ENCODE measurements at regions not wholly inside any gene's neighbourhood (a gene's known extent, or its start where the extent isn't known, plus 50 kb on each side); places are given as distances from the start of the nearest gene placed in this dataset.
"Not testable (repeated sequence)": the region's sequence is repeated elsewhere in the genome, so short reads cannot be mapped to it uniquely, and the experiment has no call there.

GRCh38 chr16:33583702-33584101, 124.3 kb downstream of the TP53TG3F start:
- DNase-seq: not testable (repeated sequence)

DNA sequence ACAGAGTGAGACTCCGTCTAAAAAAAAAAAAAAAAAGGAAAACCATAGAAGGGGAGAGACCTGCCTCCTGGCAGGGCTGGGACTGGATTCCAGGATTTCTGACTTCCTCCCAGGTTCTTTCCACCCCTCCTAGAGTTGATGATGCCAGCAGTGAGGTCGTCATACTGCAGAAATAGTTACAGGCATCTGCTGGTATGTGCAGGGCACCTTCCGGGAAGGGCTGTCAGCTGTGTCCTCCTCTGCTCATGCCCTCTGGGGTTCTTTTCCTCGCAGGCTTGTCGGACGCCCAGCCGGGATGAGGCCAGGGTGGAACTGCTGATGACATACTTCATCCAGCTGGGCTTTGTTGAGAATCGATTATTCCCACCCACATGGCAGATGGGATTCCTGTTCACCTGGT, 129.2 kb downstream of the TP53TG3F start:
- DNase-seq: not testable (repeated sequence)

DNA sequence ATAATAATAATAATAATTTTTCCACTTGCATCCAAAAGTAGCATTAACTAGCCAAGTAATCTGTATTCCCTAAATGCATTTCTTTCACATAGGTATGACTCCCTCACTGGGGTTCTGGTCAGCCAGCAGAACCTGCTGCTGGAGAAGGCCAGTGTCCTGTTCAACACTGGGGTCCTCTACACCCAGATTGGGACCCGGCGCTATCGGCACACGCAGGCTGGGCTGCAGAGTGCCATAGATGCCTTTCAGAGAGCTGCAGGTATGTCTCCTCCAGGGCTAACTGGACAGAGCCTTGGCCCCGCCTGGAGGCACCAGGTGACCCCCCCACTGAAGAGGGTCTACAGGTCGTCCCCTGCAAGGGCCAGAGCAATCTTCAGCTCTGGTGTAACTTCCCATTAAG, 133.9 kb downstream of the TP53TG3F start:
- not testable (repeated sequence) for DNase-seq

DNA sequence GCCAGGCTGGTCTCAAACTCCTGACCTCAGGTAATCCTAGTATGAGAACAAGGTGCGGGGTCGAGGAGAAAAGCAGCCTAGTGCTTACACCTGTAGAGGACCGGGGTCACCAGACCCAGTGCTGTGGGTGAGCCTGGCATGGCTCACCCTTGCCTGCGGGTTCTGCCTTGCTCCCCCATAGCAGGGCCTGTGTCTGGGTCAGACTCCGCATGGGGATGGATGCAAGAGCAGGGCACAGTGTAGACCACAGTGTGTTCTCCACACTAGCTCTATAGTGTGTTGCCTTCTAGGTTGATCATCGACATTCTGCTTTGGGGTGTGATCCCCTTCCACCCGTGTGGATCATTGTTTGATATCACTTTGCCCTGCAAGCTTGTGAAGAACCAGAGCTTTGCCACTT, 135.7 kb downstream of the TP53TG3F start:
- DNase-seq: not testable (repeated sequence)

GRCh38 chr16:33601029-33601428, 141.6 kb downstream of the TP53TG3F start:
- not testable (repeated sequence) for DNase-seq

DNA sequence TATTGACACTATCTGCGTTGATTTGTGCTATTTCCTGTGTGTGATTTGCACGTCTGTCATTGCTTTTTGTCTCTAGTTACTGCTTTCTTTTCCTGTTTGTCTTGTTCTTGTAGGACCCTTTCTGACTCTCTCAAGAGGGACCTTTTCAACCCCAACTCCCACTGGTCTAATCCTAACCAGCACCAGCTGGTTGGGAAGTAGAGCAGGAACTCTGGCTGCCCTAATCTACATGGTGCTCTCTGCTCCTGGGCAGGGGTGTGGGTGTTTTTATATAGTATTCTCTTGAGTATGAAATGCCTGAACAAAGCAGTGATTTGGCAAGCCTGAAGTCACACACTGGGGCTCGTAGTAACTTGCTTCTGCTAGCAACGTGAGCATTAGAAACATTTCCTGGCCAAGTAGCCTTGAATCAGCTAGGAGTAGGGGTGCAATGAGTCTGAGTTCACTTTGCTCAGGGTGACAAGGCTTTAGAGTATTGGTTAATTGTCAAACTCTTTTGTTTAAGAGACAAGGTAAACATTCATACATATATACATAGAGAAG, 164.2 kb downstream of the TP53TG3F start:
- not testable (repeated sequence) for DNase-seq

GRCh38 chr16:33628895-33629294, 169.5 kb downstream of the TP53TG3F start:
- not testable (repeated sequence) for DNase-seq

- not testable (repeated sequence) for DNase-seq
Observed at GRCh38 chr16:33631713-33632112, 172.3 kb downstream of the TP53TG3F start.

DNA sequence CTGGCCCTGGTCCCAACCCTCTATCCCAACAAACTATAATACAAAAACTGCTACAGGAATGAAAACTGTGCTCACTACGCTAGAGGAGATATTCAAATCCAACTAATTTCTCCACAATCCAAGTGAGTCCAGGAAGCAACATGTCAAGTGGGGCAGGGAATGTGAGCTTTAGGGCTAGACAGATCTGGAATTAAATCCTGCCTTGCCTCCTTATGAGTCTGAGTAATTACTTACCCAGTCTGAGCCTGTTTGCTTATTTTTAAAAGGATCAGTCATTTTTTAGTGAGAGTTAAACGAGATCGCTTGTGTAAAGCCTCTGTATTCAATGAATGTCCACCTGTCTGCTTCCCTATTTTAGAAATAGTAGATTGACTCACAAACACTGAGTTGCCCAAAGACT, 174.6 kb downstream of the TP53TG3F start:
- not testable (repeated sequence) for DNase-seq

- not testable (repeated sequence) for DNase-seq
Observed at GRCh38 chr16:33636760-33637159, 177.3 kb downstream of the TP53TG3F start.

- not testable (repeated sequence) for DNase-seq
Observed at GRCh38 chr16:33643270-33643669, 183.9 kb downstream of the TP53TG3F start.

DNA sequence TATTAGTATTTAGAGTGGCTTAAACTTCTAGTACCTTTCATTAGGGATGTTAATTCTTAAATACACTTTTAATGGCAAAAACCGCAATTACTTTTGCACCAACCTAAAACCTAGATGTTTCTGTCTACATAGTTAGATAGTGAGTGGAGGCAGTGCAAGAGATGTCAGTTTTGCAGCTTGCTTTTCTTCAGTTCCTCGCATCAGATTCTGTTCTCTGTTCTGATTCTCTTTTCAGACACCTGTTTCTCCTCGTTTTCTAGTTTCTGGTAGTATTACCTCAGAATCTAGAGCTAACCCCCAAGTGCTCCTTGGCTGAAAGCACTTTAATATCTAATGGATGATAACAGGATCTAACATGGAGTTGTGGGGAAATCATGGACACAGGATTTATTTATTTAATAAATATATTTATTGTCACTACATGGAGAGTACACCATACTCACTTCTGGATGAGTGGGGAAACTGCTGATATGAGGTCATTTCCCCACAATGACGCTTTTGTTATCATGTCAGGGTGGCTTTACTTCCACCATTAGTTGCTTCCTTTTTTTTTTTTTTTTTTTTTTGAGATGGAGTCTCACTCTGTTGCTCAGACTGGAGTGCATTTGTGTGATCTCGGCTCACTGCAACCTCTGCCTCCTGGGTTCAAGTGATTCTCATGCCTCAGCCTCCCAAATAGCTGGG, 184.4 kb downstream of the TP53TG3F start:
- DNase-seq: not testable (repeated sequence)

- not testable (repeated sequence) for DNase-seq
Observed at GRCh38 chr16:33646386-33646785, 187.0 kb downstream of the TP53TG3F start.

DNA sequence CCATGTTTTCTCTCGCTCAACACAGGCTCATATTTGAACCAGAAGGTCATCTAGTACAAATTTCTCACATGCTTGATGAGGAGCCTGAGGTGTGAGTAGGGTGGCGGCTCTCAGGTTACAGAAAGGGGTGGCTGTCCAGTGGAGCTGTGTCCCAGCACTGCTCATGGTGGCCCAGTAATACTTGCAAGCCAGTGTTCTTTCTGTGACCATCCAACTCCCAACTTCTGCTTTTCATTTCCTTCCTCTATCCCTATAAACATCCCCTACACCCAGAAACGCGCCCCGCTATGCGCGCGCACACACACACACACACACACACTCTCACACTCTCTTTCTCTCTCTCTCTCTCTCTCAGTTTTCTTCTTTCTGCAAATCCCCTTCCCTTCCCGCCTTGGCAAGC, 196.3 kb downstream of the TP53TG3F start:
- not testable (repeated sequence) for DNase-seq

DNA sequence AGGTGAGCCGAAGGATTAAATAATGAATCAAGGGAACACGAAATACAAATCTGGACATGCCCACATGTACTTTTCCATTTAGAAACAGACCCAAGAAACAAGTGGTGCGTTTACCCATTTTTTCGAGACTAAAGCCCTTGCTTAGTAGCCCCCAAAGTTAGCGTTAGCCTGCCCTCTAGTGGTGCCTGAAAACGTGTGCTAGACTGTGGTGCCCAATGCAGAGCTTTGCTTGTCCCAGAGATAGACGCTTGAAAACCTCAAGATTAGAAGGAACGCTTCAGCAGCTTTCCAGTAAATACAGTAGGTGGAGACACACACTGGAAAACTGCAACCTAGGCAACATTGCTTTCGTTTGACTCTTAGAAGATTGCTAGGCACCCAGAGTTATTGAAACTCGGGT, 197.0 kb downstream of the TP53TG3F start:
- not testable (repeated sequence) for DNase-seq

DNA sequence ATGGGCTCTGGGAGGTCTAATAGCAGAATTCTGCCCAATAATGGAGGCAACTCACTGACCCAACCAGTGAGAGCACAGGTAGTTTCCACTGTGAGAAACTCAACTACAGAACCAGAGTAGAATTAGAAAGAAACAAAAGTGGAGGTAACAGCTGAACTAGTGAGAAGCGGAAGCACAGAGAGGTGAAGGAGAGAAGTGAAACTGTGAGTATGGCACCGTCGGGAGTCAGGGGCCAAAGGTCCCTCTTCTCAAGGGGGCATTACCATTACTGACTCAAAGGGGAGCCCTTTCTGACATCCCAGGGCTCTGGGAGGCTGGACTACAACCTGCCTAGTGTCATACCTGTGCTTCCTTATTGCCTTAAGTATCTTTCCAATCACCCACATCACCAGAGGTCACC, 198.3 kb downstream of the TP53TG3F start:
- DNase-seq: not testable (repeated sequence)

GRCh38 chr16:33680791-33681190, 221.4 kb downstream of the TP53TG3F start:
- not testable (repeated sequence) for DNase-seq

DNA sequence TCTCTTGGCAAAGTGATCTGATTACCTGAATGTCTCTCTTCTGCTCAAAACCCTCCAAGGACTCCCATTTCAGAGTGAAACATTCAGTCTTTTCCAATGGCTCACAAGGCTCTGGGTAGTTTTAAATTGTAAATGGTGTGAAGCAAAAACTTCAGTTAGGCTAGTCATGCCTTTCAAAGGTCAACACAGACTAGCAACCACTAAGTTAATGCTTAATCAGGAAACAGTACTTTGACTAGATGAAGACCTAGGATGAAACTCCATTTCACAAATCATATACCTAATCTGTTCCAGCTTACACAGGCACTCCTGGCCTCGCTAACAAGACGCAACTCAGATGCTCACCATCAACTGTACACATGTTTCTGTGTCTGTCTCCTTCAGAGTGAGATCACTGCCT, 240.9 kb downstream of the TP53TG3F start:
- DNase-seq: not testable (repeated sequence)

DNA sequence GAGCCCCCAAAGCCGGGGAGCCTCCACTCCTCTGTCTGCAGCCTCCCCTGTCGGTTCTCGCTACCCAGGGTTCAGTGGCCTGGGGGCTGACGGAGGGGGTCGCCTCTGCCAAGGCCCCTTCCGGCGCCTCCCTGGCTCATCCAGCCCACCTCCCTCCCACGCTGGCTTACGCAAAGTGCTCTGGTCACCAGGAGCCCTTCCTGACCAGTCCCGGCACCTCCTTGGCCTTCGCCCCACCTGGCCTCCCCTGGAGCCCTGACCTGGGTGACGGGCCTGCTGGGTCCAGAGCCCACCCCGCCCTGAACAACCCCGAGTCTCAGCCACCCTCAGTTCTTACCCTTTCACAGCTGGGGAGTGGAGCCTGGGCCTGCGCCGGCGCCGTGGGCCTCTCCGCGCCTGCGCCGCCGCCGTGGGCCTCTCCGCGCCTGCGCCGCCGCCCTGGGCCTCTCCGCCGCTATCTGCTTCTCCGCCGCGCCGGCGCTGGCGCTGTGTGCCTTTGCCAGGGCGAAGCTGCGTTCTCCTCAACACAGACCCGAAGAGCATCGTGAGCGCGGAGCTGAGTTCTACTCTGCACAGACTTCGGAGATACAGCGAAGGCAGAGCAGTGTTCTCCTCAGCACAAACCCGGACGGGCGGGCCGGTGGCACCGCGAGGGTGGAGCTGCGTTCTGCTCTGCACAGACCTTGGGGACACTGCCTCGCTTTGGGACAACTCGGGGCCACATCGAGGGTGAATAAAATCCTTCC, 247.6 kb downstream of the TP53TG3F start:
- not testable (repeated sequence) for DNase-seq

DNA sequence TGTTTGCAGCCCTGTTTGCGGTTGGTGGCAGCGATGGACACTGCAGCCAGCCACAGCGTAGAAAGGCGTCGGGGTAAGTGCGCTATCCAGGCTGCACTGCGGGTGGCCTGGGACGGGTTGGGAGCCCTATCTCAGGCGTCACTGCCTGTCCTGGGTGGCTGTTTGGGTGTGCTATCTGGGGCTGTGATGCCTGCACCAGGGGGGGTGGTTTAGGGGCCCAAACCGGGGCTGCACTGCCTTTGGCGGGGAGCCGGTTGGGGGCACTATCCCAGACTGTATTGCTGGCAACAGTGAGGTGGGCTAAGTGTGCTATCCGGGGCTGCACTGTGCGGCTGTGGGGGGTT, 248.2 kb downstream of the TP53TG3F start:
- DNase-seq: not testable (repeated sequence)

DNA sequence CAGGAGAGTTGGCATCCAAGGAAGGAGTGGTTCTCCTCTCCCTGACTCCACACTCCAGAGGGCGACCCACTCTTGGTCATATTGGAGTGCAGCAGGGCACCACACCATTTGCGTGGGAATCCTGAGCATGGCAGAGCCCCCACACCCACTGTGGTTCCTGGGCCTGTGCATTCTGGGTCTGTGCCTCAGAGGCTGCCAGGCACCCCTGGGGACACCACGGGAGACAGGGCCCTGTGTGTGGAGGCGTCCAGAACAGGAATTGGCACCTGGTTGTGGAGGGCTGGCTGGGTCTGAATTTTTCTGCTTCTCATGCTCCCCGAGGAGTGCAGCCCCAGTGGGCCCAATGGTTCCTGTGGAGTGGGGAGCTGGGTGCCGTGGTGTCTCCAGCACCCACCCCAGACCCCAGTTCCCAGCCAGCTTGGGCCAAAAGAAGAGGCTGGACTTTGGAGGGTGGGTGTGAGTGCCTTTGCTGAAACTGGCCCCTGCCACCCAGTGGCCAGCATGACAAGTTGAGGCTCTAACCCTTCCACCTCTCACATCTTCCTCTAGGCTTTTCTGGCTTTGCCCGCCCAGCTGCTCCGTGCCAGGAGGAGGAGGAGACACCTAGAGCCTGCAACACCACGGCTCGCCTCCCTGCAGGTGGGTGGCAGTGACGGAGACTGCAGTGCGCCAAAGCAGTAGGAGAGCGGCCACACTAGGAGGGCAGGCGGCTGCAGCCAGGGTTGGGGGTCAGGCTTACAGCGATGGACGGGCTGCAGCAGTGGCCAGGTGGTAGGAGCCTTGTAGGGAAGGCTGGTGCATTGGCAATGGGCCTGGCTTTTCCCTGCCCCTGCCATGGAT, 250.7 kb downstream of the TP53TG3F start:
- not testable (repeated sequence) for DNase-seq

GRCh38 chr16:33710696-33711087, 251.3 kb downstream of the TP53TG3F start:
- not testable (repeated sequence) for DNase-seq

DNA sequence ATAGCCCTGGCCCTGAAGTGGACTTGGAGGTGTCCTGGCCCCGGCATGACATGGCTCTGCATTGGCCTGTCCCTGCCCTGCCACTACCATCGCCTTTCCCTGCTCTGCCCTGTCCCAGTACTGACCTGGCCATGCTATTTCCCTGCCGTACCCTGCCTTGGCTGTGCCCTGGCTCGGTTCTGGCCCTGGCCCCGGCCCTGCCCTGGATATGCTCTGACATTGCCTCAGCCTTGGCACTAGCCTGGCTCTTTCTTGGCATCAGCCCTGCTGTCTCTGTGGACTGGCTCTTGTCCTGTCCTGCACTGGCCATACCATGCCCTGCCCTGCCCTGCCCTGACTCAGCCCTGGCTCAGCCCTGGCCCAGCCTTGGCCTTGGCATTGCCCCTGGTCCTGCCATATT, 252.2 kb downstream of the TP53TG3F start:
- DNase-seq: not testable (repeated sequence)
